A673 (cell line): ENCODE measurements at regions not wholly inside any gene's neighbourhood (a gene's known extent, or its start where the extent isn't known, plus 50 kb on each side); places are given as distances from the start of the nearest gene placed in this dataset.

Experiments used
- BruUV-seq: library from RNA; stranded (reverse); fragments of 400-500 nt; replicated peaks from 2 replicates; lab custom pipeline; 2021; lab: Mats Ljungman, UMichigan
- CTCF ChIA-PET: fragments of 300-600 bp; sonication (Branson Sonifier 250); formaldehyde crosslinking; loops from one replicate; lab custom pipeline; 2022; ENCODE audit warnings: antibody characterized with exemption; lab: Charles Lee
- POLR2A ChIA-PET: fragments of 300-600 bp; sonication (Branson Sonifier 250); formaldehyde crosslinking; loops from one replicate; lab custom pipeline; 2022; ENCODE audit warnings: antibody characterized with exemption; ENCODE audit not compliant: low non-redundant PET; lab: Charles Lee
- DNase-seq: peaks from one replicate; pipeline ENCODE4 v3.0.0-alpha.2; 2015; ENCODE audit warnings: low spot score
- H3K27ac ChIP-seq: fragments of 200-600 bp; sonication (generic); 2 replicates; pipeline ENCODE4 v1.5.1; 2016; ENCODE audit warnings: mixed run types, low read depth, mild to moderate bottlenecking, mixed read lengths, antibody characterized with exemption, low read length; ENCODE audit not compliant: poor library complexity, severe bottlenecking
- H3K27me3 ChIP-seq: fragments of 200-600 bp; sonication (generic); replicated peaks from 2 replicates; pipeline ENCODE4 v1.6.1; 2017; ENCODE audit warnings: mixed run types, low read depth, mild to moderate bottlenecking, mixed read lengths, antibody characterized with exemption, low read length; ENCODE audit not compliant: insufficient read depth, poor library complexity
- H3K36me3 ChIP-seq: fragments of 200-600 bp; sonication (generic); 2 replicates; pipeline ENCODE4 v1.6.1; 2016; ENCODE audit warnings: mixed run types, mild to moderate bottlenecking, mixed read lengths, antibody characterized with exemption, low read length; ENCODE audit not compliant: insufficient read depth, poor library complexity, severe bottlenecking
- H3K4me1 ChIP-seq: fragments of 200-600 bp; sonication (generic); 2 replicates; pipeline ENCODE4 v1.6.1; 2017; ENCODE audit warnings: mixed run types, mild to moderate bottlenecking, mixed read lengths, antibody characterized with exemption, low read length; ENCODE audit not compliant: insufficient read depth, poor library complexity, severe bottlenecking
- H3K4me3 ChIP-seq: fragments of 200-600 bp; sonication (generic); 2 replicates; pipeline ENCODE4 v1.5.1; 2016; ENCODE audit warnings: low read depth, mixed run types, mild to moderate bottlenecking, mixed read lengths, low read length; ENCODE audit not compliant: poor library complexity, severe bottlenecking
- H3K9me3 ChIP-seq: fragments of 200-600 bp; sonication (generic); 2 replicates; pipeline ENCODE4 v1.6.1; 2016; ENCODE audit warnings: mixed run types, low read depth, mild to moderate bottlenecking, mixed read lengths, antibody characterized with exemption, low read length; ENCODE audit not compliant: poor library complexity, severe bottlenecking
- EZH2 ChIP-seq: fragments of 200-600 bp; sonication (generic); IDR thresholded peaks from 2 replicates; pipeline ENCODE4 v1.6.1; 2017; ENCODE audit warnings: borderline replicate concordance, low read depth, mild to moderate bottlenecking, mixed read lengths, antibody characterized with exemption, low read length; ENCODE audit not compliant: poor library complexity, severe bottlenecking
- intact Hi-C: fragments of 100-400 bp; cut with micrococcal nuclease; formaldehyde crosslinking; loops from one replicate; pipeline ENCODE4 v1.10.0; 2022; ENCODE audit not compliant: unreplicated experiment
- TF ChIP-seq, protein P1 (sequence below): fragments of 300-800, 200-600 bp; sonication (generic); conservative IDR thresholded peaks from 2 replicates; pipeline ENCODE4 v1.5.1; 2017; ENCODE audit warnings: low read depth, mild to moderate bottlenecking, antibody characterized with exemption, low read length, moderate library complexity, mixed read lengths

DNA sequence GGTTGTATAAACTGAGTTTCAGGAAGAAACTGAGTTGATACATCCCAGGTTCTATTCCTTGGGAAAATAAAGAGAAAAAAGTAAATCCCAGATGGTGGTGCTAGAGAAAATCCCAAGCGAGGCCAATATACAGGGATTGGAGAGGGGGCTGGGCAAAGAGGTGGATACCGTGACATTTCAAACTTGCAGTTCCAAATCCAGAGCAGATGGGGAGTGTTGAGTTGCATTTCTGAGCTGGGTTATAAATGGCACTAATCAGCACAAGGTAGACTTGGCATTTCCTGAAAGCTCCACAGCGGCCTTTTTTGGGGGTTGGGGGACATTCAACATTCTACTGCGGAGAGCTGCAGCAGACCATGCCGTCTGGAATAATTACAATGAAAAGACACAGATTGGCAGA lies 224.4 kb downstream of the NXNL2 start:
- no peak for DNase-seq
- H3K9me3 ChIP-seq = peaks cover 2% of the 10 kb centered on the region
- no peaks in the 10 kb centered on the region for H3K27me3 ChIP-seq
- H3K4me1 ChIP-seq = peaks cover 30% of the 10 kb centered on the region
- ChIA-PET POLR2A (no interaction called here), CTCF (no interaction called here)
- no peak overlapping the region for H3K27ac ChIP-seq
- no TSS peak for BruUV-seq
- H3K36me3 ChIP-seq = no peaks in the 10 kb centered on the region
- intact Hi-C loops = no loop called here
- TF ChIP-seq EZH2 = no peak
- TF ChIP-seq, protein P1, sequence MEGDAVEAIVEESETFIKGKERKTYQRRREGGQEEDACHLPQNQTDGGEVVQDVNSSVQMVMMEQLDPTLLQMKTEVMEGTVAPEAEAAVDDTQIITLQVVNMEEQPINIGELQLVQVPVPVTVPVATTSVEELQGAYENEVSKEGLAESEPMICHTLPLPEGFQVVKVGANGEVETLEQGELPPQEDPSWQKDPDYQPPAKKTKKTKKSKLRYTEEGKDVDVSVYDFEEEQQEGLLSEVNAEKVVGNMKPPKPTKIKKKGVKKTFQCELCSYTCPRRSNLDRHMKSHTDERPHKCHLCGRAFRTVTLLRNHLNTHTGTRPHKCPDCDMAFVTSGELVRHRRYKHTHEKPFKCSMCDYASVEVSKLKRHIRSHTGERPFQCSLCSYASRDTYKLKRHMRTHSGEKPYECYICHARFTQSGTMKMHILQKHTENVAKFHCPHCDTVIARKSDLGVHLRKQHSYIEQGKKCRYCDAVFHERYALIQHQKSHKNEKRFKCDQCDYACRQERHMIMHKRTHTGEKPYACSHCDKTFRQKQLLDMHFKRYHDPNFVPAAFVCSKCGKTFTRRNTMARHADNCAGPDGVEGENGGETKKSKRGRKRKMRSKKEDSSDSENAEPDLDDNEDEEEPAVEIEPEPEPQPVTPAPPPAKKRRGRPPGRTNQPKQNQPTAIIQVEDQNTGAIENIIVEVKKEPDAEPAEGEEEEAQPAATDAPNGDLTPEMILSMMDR = no peak
- no peak overlapping the region for H3K4me3 ChIP-seq

DNA sequence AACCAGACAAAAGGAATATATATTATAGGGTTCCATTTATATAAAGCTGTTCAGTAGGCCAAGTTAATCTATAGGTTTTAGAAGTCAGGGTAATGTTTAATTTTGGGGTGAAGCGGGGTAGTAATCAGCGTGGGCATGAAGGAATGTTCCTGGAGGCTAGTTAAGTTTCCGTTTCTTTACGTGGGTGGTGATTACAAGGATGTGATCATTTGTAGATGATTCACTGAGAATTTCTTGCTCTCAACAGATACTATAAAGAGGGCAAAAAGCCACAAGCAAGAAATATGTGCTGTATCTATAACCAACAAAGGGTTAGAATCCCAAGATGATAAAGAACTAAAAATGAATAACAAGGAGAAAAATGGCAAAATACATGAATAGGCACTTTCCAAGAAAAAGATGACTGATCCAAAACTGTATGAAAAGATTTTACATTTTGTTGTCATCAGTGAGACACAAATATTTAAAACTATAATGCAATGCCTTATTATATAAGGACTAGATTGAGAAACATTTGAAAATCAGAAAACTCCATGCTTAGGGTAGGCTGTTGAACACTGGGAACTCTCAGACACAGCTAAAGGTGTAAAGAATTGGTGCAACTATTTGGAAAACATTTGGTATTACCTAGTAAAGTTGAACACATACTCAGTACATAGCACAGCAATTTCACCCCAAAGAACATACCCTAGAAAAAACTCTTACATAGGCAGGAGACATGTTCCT lies 224.3 kb upstream of the S1PR3 start:
- no peaks in the 10 kb centered on the region for H3K27me3 ChIP-seq
- no peak overlapping the region for H3K4me3 ChIP-seq
- ChIA-PET POLR2A (no interaction called here), CTCF (interaction anchor here (0.5 kb wide), 1 partner anchor 12 kb away, joined by 6 read pairs; no protein-coding TSS in a partner anchor)
- TF ChIP-seq, protein P1 = no peak
- TF ChIP-seq EZH2 = no peak
- H3K27ac ChIP-seq = no peak overlapping the region
- H3K36me3 ChIP-seq = no peaks in the 10 kb centered on the region
- H3K9me3 ChIP-seq = peaks cover 14% of the 10 kb centered on the region
- DNase-seq = peak; percentile 47
- H3K4me1 ChIP-seq = peaks cover 25% of the 10 kb centered on the region
- intact Hi-C loops = no loop called here
- no TSS peak for BruUV-seq

DNA sequence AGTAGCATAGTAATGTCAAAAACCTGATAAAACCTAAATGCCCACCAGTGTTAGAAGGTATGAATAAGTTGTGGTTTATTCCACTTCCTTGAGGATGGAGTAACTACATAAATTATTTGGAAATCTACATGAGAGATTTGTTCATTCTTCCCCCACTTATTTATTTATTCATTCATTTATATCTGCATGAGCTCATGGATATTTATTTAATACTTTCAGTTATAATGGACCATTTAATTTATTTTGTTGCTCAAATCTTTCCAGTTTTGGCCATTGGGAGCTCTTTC lies 223.8 kb upstream of the S1PR3 start:
- BruUV-seq = no TSS peak
- Histone ChIP-seq H3K27me3 (no peaks in the 10 kb centered on the region), H3K4me1 (peaks cover 26% of the 10 kb centered on the region), H3K9me3 (peaks cover 14% of the 10 kb centered on the region), H3K36me3 (no peaks in the 10 kb centered on the region), H3K4me3 (no peak overlapping the region), H3K27ac (no peak overlapping the region)
- no peak for TF ChIP-seq EZH2
- TF ChIP-seq, protein P1 = no peak
- intact Hi-C loops = no loop called here
- POLR2A ChIA-PET = no interaction called here
- no peak for DNase-seq
- CTCF ChIA-PET = no interaction called here
